Transverse colon (tissue), 4 donors: ENCODE measurements at regions not wholly inside any gene's neighbourhood (a gene's known extent, or its start where the extent isn't known, plus 50 kb on each side); places are given as distances from the start of the nearest gene placed in this dataset.

Experiments used
- DNase-seq: peaks from one replicate; pipeline ENCODE4 v3.0.0-alpha.2; 2019
- H3K27ac ChIP-seq, 4 donors: fragments of 200-600 bp; sonication (generic); 2 replicates each; pipeline ENCODE4 v1.5.1; 2016 to 2018; ENCODE audit warnings: inconsistent platforms in 4 of 4
- H3K27me3 ChIP-seq: fragments of 200-600 bp; sonication (generic); 2 replicates; pipeline ENCODE4 v1.5.1; 2017; ENCODE audit warnings: inconsistent platforms
- H3K36me3 ChIP-seq, 4 donors: fragments of 200-600 bp; sonication (generic); 2 replicates each; pipeline ENCODE4 v1.5.1; 2017 to 2019; ENCODE audit warnings: inconsistent platforms in 4 of 4
- H3K4me1 ChIP-seq, 4 donors: fragments of 200-600 bp; sonication (generic); 2 replicates each; pipeline ENCODE4 v1.5.1; 2017 to 2020; ENCODE audit warnings: inconsistent platforms in 4 of 4
- H3K4me3 ChIP-seq, 4 donors: fragments of 200-600 bp; sonication (generic); 1 replicate in 1 of 4; 2 replicates in 3 of 4; pipeline versions ENCODE4 v1.5.1 to v1.6.1; 2017 to 2019; ENCODE audit warnings: inconsistent platforms in 4 of 4
- H3K9me3 ChIP-seq, 2 donors: fragments of 200-600 bp; sonication (generic); 2 replicates each; pipeline ENCODE4 v1.5.1; 2017 to 2019; ENCODE audit warnings: inconsistent platforms in 2 of 2
- EP300 ChIP-seq: sonication (generic); formaldehyde crosslinking; IDR thresholded peaks from one replicate; pipeline ENCODE4 v1.6.1; 2017; ENCODE audit warnings: antibody characterized with exemption, low read depth
- POLR2A ChIP-seq: fragments of 450-650 bp; IDR thresholded peaks from one replicate; pipeline ENCODE4 v1.6.1; 2016; ENCODE audit warnings: antibody characterized with exemption, mild to moderate bottlenecking, moderate library complexity
- POLR2AphosphoS5 ChIP-seq, 3 donors: sonication (generic); formaldehyde crosslinking; IDR thresholded peaks; one replicate each; pipeline ENCODE4 v1.6.1; 2016; ENCODE audit warnings: antibody characterized with exemption in 3 of 3
- WGBS, 2 donors: methylation state at CpG; one replicate each; pipeline ENCODE4 v1.1.5; 2018; ENCODE audit warnings: low coverage in 1 of 2; 5-methylcytosine and 5-hydroxymethylcytosine counted together
- in situ Hi-C, 4 donors: fragments of 200-750 bp; cut with MboI; loops; one replicate each; pipeline versions ENCODE4 v1.15.0 to v1.15.1; 2017; ENCODE audit warnings: low sequenced_read_pairs in 3 of 4, low pct_ligation_motif_present in 1 of 4, low pct_unique_long_range_greater_than_20kb in 1 of 4
- intact Hi-C: fragments of 100-400 bp; cut with DNase I; formaldehyde crosslinking; loops from one replicate; pipeline ENCODE4 v1.15.1; 2023; ENCODE audit warnings: low total_unique reads
- TF ChIP-seq, protein P1 (sequence below), 5 experiments: fragments of 200-600 bp in 3 of 5; fragments of 450-650 bp in 2 of 5; sonication (generic) in 3 of 5; IDR thresholded peaks; 1 replicate in 2 of 5; 2 replicates in 3 of 5; pipeline ENCODE4 v1.5.1; 2016 to 2017; ENCODE audit warnings: antibody characterized with exemption in 5 of 5, inconsistent platforms in 3 of 5, mild to moderate bottlenecking in 2 of 5, moderate library complexity in 1 of 5

DNA sequence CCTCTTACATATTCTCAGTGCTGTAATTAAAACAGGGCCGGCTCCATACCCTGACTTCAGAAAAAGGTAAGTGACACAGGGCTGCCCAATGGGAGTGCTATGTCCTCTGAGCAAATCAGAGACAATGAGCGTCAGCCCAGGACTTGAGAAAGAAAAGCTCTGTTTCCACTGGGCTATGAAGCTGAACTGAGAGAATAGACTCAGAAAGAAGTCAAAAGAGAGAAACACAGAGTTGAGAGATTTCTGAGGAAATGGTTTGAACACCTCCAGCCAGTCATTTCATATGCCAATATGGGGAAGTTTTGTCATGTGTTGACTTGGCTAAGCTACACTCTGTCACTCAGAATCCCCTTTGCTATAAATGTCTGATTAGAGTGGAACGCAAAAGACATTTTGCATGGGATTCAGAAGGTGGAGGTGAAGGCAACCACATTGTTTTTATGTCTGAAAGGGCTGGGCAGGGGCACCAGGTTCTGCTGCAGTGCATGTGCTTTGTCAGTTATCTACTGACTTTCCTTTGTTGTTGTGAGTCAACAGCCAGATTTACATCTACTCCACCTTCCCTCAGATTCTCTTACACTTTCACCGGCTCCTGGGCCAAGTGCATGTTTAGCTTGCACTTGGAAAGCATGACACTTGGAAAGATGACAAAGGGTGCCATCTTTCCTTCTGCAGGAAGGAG lies 313.3 kb downstream of the DUSP6 start:
- H3K4me1 ChIP-seq = no peaks in the 10 kb centered on the region
- in situ Hi-C loops (no loop called here), intact Hi-C loops (loop anchor here (10.0 kb wide), 1 partner anchor 326 kb away; no protein-coding TSS in a partner anchor)
- WGBS, 2 donors = 84 to 89% methylated on average over 3 to 4 of the region's 4 CpGs
- TF ChIP-seq POLR2AphosphoS5 (IDR thresholded peaks at IDR 0.05) = no peak
- no peak for TF ChIP-seq POLR2A
- TF ChIP-seq EP300 = no peak
- TF ChIP-seq, protein P1, sequence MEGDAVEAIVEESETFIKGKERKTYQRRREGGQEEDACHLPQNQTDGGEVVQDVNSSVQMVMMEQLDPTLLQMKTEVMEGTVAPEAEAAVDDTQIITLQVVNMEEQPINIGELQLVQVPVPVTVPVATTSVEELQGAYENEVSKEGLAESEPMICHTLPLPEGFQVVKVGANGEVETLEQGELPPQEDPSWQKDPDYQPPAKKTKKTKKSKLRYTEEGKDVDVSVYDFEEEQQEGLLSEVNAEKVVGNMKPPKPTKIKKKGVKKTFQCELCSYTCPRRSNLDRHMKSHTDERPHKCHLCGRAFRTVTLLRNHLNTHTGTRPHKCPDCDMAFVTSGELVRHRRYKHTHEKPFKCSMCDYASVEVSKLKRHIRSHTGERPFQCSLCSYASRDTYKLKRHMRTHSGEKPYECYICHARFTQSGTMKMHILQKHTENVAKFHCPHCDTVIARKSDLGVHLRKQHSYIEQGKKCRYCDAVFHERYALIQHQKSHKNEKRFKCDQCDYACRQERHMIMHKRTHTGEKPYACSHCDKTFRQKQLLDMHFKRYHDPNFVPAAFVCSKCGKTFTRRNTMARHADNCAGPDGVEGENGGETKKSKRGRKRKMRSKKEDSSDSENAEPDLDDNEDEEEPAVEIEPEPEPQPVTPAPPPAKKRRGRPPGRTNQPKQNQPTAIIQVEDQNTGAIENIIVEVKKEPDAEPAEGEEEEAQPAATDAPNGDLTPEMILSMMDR (IDR thresholded peaks at IDR 0.05) = no peak
- no peak overlapping the region for H3K27ac ChIP-seq
- DNase-seq = no peak
- H3K27me3 ChIP-seq = no peaks in the 10 kb centered on the region
- no peaks in the 10 kb centered on the region for H3K36me3 ChIP-seq
- H3K4me3 ChIP-seq = no peak overlapping the region
- no peaks in the 10 kb centered on the region for H3K9me3 ChIP-seq

DNA sequence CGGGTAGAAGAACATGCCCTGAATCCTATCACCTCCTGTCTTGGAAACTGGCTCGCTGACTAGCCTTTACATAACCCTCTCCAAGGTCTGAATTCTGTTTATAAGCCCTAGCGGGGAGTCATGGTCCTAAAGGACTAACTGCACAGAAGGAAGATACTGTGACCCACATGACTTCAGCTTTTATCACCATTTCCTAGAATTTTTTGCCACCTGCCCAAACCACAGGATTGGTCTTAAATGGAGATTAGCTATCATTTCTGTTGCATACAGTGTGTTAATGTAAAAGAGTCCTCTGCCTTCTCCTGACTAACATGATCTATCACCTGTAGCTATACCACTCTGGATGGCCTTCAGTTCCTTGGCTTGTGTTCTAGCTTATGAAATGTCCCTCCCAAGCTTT lies 319.2 kb downstream of the DUSP6 start:
- Histone ChIP-seq H3K27ac (no peak overlapping the region), H3K36me3 (no peaks in the 10 kb centered on the region), H3K9me3 (no peaks in the 10 kb centered on the region), H3K27me3 (no peaks in the 10 kb centered on the region), H3K4me1 (no peaks in the 10 kb centered on the region), H3K4me3 (no peak overlapping the region)
- intact Hi-C loops = loop anchor here (10.0 kb wide), 1 partner anchor 332 kb away; no protein-coding TSS in a partner anchor
- in situ Hi-C loops = no loop called here
- TF ChIP-seq EP300 (no peak), POLR2AphosphoS5 (IDR thresholded peaks at IDR 0.05) (no peak), POLR2A (no peak)
- TF ChIP-seq, protein P1 (IDR thresholded peaks at IDR 0.05) = no peak
- DNase-seq = no peak
- whole genome bisulfite sequencing, 2 donors = 85 to 88% methylated on average over 3 of the region's 3 CpGs

DNA sequence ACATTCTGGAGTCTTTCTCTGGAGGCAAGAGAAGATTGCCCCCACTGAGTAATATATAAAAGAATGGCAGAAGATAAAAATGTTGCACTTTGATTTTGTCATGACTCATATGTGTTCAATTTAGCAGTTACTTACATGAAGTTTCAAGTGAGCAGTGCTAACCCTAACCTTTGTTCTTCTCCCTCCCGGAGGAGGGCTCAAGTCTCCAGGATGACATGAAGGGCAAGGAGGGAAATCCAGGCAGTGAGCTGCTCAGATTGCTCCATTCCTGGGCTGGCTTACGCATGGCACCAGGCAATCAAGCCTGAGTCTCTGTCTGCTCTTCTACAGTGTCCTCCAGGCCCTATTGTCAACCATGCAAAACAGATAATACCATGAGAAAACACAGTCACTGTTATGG lies 322.3 kb downstream of the DUSP6 start:
- no peak for DNase-seq
- H3K9me3 ChIP-seq = no peaks in the 10 kb centered on the region
- in situ Hi-C loops (loop anchor here in 2 of 4 donors (10.0 kb wide), 3 partner anchors 425 to 495 kb away; partner anchors contain the start of genes GALNT4 (in 1 of the 2) and POC1B (in 1 of the 2)), intact Hi-C loops (loop anchor here (1.0 to 10.0 kb wide), 3 partner anchors 9 to 432 kb away; no protein-coding TSS in a partner anchor)
- H3K4me1 ChIP-seq = no peaks in the 10 kb centered on the region
- H3K27me3 ChIP-seq = no peaks in the 10 kb centered on the region
- no peak overlapping the region for H3K4me3 ChIP-seq
- 91 to 92% methylated on average over 2 of the region's 2 CpGs for WGBS, 2 donors
- no peaks in the 10 kb centered on the region for H3K36me3 ChIP-seq
- H3K27ac ChIP-seq = no peak overlapping the region
- TF ChIP-seq POLR2AphosphoS5 (IDR thresholded peaks at IDR 0.05) (no peak), EP300 (no peak), POLR2A (no peak)

DNA sequence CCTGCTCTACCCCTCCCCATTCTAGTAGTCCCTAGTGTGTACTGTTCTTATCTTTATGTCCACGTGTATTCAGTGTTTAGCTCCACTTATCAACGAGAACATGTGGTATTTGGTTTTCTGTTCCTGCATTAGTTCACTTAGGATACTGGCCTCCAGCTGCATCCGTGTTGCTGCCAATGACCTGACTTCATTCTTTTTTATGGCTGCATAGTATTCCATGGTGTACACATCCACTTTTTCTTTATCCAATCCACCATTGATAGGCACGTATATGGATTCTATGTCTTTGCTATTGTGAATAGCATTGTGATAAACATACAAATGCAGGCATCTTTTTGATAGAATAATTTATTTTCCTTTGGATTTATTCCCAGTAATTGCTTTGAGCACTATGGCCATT lies 327.7 kb downstream of the DUSP6 start:
- Histone ChIP-seq H3K4me1 (peaks cover 0 to 4% (median 0%) of the 10 kb centered on the region in 4 donors), H3K9me3 (no peaks in the 10 kb centered on the region), H3K36me3 (no peaks in the 10 kb centered on the region), H3K4me3 (no peak overlapping the region), H3K27ac (no peak overlapping the region), H3K27me3 (no peaks in the 10 kb centered on the region)
- no peak for DNase-seq
- intact Hi-C loops = no loop called here
- WGBS, 2 donors = 85 to 88% methylated on average over 4 of the region's 4 CpGs
- no peak for TF ChIP-seq POLR2AphosphoS5 (IDR thresholded peaks at IDR 0.05)
- TF ChIP-seq EP300 = no peak
- in situ Hi-C loops = loop anchor here in 3 of 4 donors (5.0 to 25.0 kb wide), 5 partner anchors 430 to 503 kb away; partner anchors contain the start of genes POC1B (in 2 of the 3) and GALNT4 (in 1 of the 3)

GRCh38 chr12:89023936-89024335 lies 328.4 kb downstream of the DUSP6 start:
- no peaks in the 10 kb centered on the region for H3K27me3 ChIP-seq
- WGBS, 2 donors = 78 to 84% methylated on average over 2 of the region's 2 CpGs
- TF ChIP-seq POLR2A = no peak
- TF ChIP-seq, protein P1 (IDR thresholded peaks at IDR 0.05) = no peak
- TF ChIP-seq POLR2AphosphoS5 (IDR thresholded peaks at IDR 0.05) = no peak
- TF ChIP-seq EP300 = no peak
- no peak overlapping the region for H3K4me3 ChIP-seq
- peaks cover 0 to 9% (median 4%) of the 10 kb centered on the region in 4 donors for H3K4me1 ChIP-seq
- in situ Hi-C loops = loop anchor here in 3 of 4 donors (5.0 to 25.0 kb wide), 5 partner anchors 431 to 503 kb away; partner anchors contain the start of genes POC1B (in 2 of the 3) and GALNT4 (in 1 of the 3)
- no peak for DNase-seq
- no peak overlapping the region for H3K27ac ChIP-seq
- H3K36me3 ChIP-seq = no peaks in the 10 kb centered on the region
- intact Hi-C loops = no loop called here
- no peaks in the 10 kb centered on the region for H3K9me3 ChIP-seq
